CD14-positive monocyte (primary cell): ENCODE measurements at regions not wholly inside any gene's neighbourhood (a gene's known extent, or its start where the extent isn't known, plus 50 kb on each side); places are given as distances from the start of the nearest gene placed in this dataset.

ENCODE experiments used
- DNase-seq, 3 donors: peaks; one replicate each; pipeline ENCODE4 v3.0.0-alpha.2; 2011 to 2022
- H2AFZ ChIP-seq: 2 replicates; pipeline ENCODE4 v1.6.0; 2012; ENCODE audit warnings: mild to moderate bottlenecking, low read depth, low read length, inconsistent platforms; ENCODE audit not compliant: insufficient read depth, poor library complexity, severe bottlenecking
- H3K27ac ChIP-seq, 2 donors: 1 replicate in 1 of 2; 2 replicates in 1 of 2; pipeline ENCODE4 v1.5.1; 2012 to 2013; ENCODE audit warnings: low read length in 2 of 2, control low read depth in 1 of 2, inconsistent platforms in 1 of 2, low read depth in 1 of 2, mild to moderate bottlenecking in 1 of 2
- H3K27me3 ChIP-seq, 2 donors: one replicate each; pipeline versions ENCODE4 v1.6.0 to v1.6.1; 2011 to 2013; ENCODE audit warnings: low read length in 2 of 2; ENCODE audit not compliant: control insufficient read depth in 2 of 2, insufficient read depth in 2 of 2
- H3K36me3 ChIP-seq, 2 donors: replicated peaks in 1 of 2; 1 replicate in 1 of 2; 2 replicates in 1 of 2; pipeline versions ENCODE4 v1.5.1 to v1.6.1; 2012 to 2013; ENCODE audit warnings: low read length in 2 of 2, control low read depth in 1 of 2, inconsistent platforms in 1 of 2, mild to moderate bottlenecking in 1 of 2; ENCODE audit not compliant: insufficient read depth in 2 of 2, control insufficient read depth in 1 of 2
- H3K4me1 ChIP-seq, 2 donors: 1 replicate in 1 of 2; 2 replicates in 1 of 2; pipeline versions ENCODE4 v1.5.1 to v1.6.1; 2012 to 2013; ENCODE audit warnings: low read length in 2 of 2, control low read depth in 1 of 2, inconsistent platforms in 1 of 2, mild to moderate bottlenecking in 1 of 2, moderate library complexity in 1 of 2; ENCODE audit not compliant: insufficient read depth in 2 of 2, control insufficient read depth in 1 of 2
- H3K4me2 ChIP-seq: replicated peaks from 2 replicates; pipeline ENCODE3; 2012; ENCODE audit warnings: low read length, moderate library complexity, mild to moderate bottlenecking; ENCODE audit not compliant: poor library complexity, severe bottlenecking; ENCODE audit errors: extremely low read depth
- H3K4me3 ChIP-seq, 3 experiments: fragments of 200-600 bp in 1 of 3; sonication (generic) in 1 of 3; replicated peaks in 1 of 3; 1 replicate in 2 of 3; 2 replicates in 1 of 3; pipeline ENCODE4 v1.5.1; 2011 to 2013; ENCODE audit warnings: low read length in 3 of 3, mild to moderate bottlenecking in 3 of 3, control low read depth in 2 of 3, low read depth in 2 of 3, inconsistent platforms in 1 of 3, moderate library complexity in 1 of 3
- H3K79me2 ChIP-seq: 2 replicates; pipeline ENCODE4 v1.6.0; 2012; ENCODE audit warnings: mild to moderate bottlenecking, control low read depth, inconsistent platforms, low read length, moderate library complexity; ENCODE audit not compliant: insufficient read depth
- H3K9ac ChIP-seq: 2 replicates; pipeline ENCODE4 v1.6.0; 2017; ENCODE audit warnings: low read length, mild to moderate bottlenecking; ENCODE audit not compliant: insufficient read depth, poor library complexity, severe bottlenecking
- H3K9me3 ChIP-seq, 2 donors: replicated peaks in 1 of 2; 1 replicate in 1 of 2; 2 replicates in 1 of 2; pipeline versions ENCODE4 v1.5.1 to v1.6.1; 2012 to 2013; ENCODE audit warnings: low read length in 2 of 2, control low read depth in 1 of 2; ENCODE audit not compliant: control insufficient read depth in 1 of 2, insufficient read depth in 1 of 2
- H4K20me1 ChIP-seq: 2 replicates; pipeline ENCODE4 v1.6.0; 2012; ENCODE audit warnings: mild to moderate bottlenecking, low read length, control low read depth, moderate library complexity; ENCODE audit not compliant: insufficient read depth
- H3K27ac Mint-ChIP-seq, 7 donors: one replicate each; pipeline ENCODE4 v1.8.0; 2020; ENCODE audit warnings: mild to moderate bottlenecking in 7 of 7, mixed read lengths in 7 of 7, moderate library complexity in 6 of 7, inconsistent platforms in 2 of 7
- H3K27me3 Mint-ChIP-seq, 3 donors: one replicate each; pipeline ENCODE4 v1.8.0; 2021 to 2022; ENCODE audit warnings: low read depth in 3 of 3, mild to moderate bottlenecking in 3 of 3, mixed read lengths in 3 of 3, moderate library complexity in 3 of 3, inconsistent platforms in 1 of 3
- H3K36me3 Mint-ChIP-seq, 2 donors: one replicate each; pipeline ENCODE4 v1.8.0; 2020; ENCODE audit warnings: mixed read lengths in 2 of 2, inconsistent platforms in 1 of 2, mild to moderate bottlenecking in 1 of 2
- H3K4me1 Mint-ChIP-seq: one replicate; pipeline ENCODE4 v1.8.0; 2020; ENCODE audit warnings: mild to moderate bottlenecking, mixed read lengths
- H3K4me3 Mint-ChIP-seq, 2 donors: one replicate each; pipeline ENCODE4 v1.8.0; 2020; ENCODE audit warnings: mild to moderate bottlenecking in 2 of 2, mixed read lengths in 2 of 2, moderate library complexity in 1 of 2
- H3K9me3 Mint-ChIP-seq, 7 donors: one replicate each; pipeline ENCODE4 v1.8.0; 2020 to 2022; ENCODE audit warnings: mixed read lengths in 7 of 7, mild to moderate bottlenecking in 6 of 7, moderate library complexity in 6 of 7, inconsistent platforms in 2 of 7
- WGBS: methylation state at CpG from one replicate; pipeline ENCODE4 v1.1.5; 2013; ENCODE audit warnings: missing lambda C conversion rate; ENCODE audit not compliant: insufficient coverage; 5-methylcytosine and 5-hydroxymethylcytosine counted together
- intact Hi-C, 2 donors: fragments of 100-400 bp; cut with micrococcal nuclease; formaldehyde crosslinking; loops; one replicate each; pipeline versions ENCODE4 v1.15.0 to v1.15.1; 2023
- TF ChIP-seq, protein P1 (sequence below): fragments of 200-600 bp; IDR thresholded peaks from one replicate; pipeline ENCODE4 v1.8.0; 2022; ENCODE audit warnings: antibody characterized with exemption, mild to moderate bottlenecking

DNA sequence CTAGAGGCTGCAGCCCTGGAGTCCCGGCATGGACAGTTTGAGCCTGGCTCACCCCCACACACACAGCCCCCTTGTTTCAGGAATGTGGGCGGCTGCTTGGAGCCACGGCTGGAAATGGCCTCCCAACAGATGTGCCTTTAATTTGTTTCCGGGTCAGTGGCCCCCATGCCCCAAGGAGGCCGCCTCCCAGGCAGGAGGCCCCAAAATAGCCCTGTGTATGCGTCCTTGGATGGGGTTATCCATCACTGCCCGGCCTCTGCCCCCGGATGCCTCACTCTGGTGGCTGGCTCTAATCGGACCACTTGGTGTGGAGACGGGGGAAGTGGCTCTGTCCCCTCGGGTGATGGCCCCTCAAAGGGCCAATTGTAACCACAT is 151.9 kb upstream of the MYCN start:
- no peak for DNase-seq
- H3K36me3 ChIP-seq: no peaks in the 10 kb centered on the region
- TF ChIP-seq, protein P1, sequence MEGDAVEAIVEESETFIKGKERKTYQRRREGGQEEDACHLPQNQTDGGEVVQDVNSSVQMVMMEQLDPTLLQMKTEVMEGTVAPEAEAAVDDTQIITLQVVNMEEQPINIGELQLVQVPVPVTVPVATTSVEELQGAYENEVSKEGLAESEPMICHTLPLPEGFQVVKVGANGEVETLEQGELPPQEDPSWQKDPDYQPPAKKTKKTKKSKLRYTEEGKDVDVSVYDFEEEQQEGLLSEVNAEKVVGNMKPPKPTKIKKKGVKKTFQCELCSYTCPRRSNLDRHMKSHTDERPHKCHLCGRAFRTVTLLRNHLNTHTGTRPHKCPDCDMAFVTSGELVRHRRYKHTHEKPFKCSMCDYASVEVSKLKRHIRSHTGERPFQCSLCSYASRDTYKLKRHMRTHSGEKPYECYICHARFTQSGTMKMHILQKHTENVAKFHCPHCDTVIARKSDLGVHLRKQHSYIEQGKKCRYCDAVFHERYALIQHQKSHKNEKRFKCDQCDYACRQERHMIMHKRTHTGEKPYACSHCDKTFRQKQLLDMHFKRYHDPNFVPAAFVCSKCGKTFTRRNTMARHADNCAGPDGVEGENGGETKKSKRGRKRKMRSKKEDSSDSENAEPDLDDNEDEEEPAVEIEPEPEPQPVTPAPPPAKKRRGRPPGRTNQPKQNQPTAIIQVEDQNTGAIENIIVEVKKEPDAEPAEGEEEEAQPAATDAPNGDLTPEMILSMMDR: no peak
- no peak overlapping the region for H3K27ac Mint-ChIP-seq
- H3K27ac ChIP-seq: no peak overlapping the region
- H3K4me3 Mint-ChIP-seq: no peak overlapping the region
- no peaks in the 10 kb centered on the region for H4K20me1 ChIP-seq
- peaks cover 4 to 7% (median 7%) of the 10 kb centered on the region in 3 donors for H3K27me3 Mint-ChIP-seq
- no peak overlapping the region for H3K9ac ChIP-seq
- peaks cover 0 to 2% (median 0%) of the 10 kb centered on the region in 7 donors for H3K9me3 Mint-ChIP-seq
- H3K4me2 ChIP-seq: no peak overlapping the region
- no peaks in the 10 kb centered on the region for H3K9me3 ChIP-seq
- H2AFZ ChIP-seq: no peak overlapping the region
- 80% methylated on average over 11 of the region's 11 CpGs for WGBS
- H3K27me3 ChIP-seq: no peaks in the 10 kb centered on the region
- H3K4me1 ChIP-seq: no peaks in the 10 kb centered on the region
- no peaks in the 10 kb centered on the region for H3K79me2 ChIP-seq
- H3K4me1 Mint-ChIP-seq: no peaks in the 10 kb centered on the region
- intact Hi-C loops: no loop called here
- no peaks in the 10 kb centered on the region for H3K36me3 Mint-ChIP-seq
- no peak overlapping the region for H3K4me3 ChIP-seq

DNA sequence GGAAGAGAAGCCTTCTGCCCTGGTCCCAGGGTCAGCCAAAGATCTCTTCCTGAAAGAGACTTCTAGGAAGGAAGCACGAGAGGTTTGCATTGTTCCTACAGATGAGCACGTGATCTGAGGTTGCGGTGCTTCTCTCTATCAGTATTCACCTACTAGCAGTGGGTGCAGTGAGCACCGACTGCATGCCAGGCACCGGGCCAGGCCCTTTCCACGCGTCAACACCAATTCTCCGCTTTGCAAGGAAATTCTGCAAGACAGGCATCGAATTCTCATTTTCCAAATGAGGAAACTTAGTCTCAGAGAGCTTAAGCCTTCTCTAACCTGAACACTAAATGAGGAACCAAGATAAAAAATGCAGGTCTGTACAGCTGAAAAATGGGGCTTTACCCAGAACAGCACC is 151.5 kb upstream of the MYCN start:
- Histone ChIP-seq H3K9ac (no peak overlapping the region), H3K27ac (no peak overlapping the region), H3K27me3 (no peaks in the 10 kb centered on the region), H2AFZ (no peak overlapping the region), H3K4me2 (no peak overlapping the region), H4K20me1 (no peaks in the 10 kb centered on the region), H3K4me3 (no peak overlapping the region), H3K36me3 (no peaks in the 10 kb centered on the region), H3K79me2 (no peaks in the 10 kb centered on the region), H3K9me3 (no peaks in the 10 kb centered on the region), H3K4me1 (no peaks in the 10 kb centered on the region)
- Mint-ChIP-seq H3K4me1 (no peaks in the 10 kb centered on the region), H3K27me3 (peaks cover 4 to 7% (median 7%) of the 10 kb centered on the region in 3 donors), H3K27ac (no peak overlapping the region), H3K9me3 (peaks cover 0 to 1% (median 0%) of the 10 kb centered on the region in 7 donors), H3K36me3 (no peaks in the 10 kb centered on the region), H3K4me3 (no peak overlapping the region)
- WGBS: 35% methylated on average over 7 of the region's 9 CpGs
- DNase-seq: no peak
- TF ChIP-seq, protein P1: no peak
- intact Hi-C loops: no loop called here
